Esophagus muscularis mucosa (tissue), 4 donors: ENCODE measurements at regions not wholly inside any gene's neighbourhood (a gene's known extent, or its start where the extent isn't known, plus 50 kb on each side); places are given as distances from the start of the nearest gene placed in this dataset.

Source experiments
- DNase-seq: peaks from one replicate; pipeline ENCODE4 v3.0.0-alpha.2; 2017; ENCODE audit errors: extremely low spot score
- H3K27ac ChIP-seq, 4 donors: fragments of 200-600 bp; sonication (generic); replicated peaks in 1 of 4; 1 replicate in 3 of 4; 2 replicates in 1 of 4; pipeline ENCODE4 v1.5.1; 2016 to 2019; ENCODE audit warnings: mild to moderate bottlenecking in 1 of 4
- H3K27me3 ChIP-seq, 4 donors: fragments of 200-600 bp; sonication (generic); one replicate each; pipeline versions ENCODE4 v1.5.1 to v1.6.0; 2016 to 2019
- H3K36me3 ChIP-seq, 4 donors: fragments of 200-600 bp; sonication (generic); one replicate each; pipeline ENCODE4 v1.5.1; 2016 to 2019
- H3K4me1 ChIP-seq, 4 donors: fragments of 200-600 bp; sonication (generic); one replicate each; pipeline ENCODE4 v1.5.1; 2016 to 2019
- H3K4me3 ChIP-seq, 4 donors: fragments of 200-600 bp; sonication (generic); 1 replicate in 2 of 4; 2 replicates in 2 of 4; pipeline ENCODE4 v1.5.1; 2016 to 2019; ENCODE audit warnings: mild to moderate bottlenecking in 4 of 4, moderate library complexity in 1 of 4
- H3K9me3 ChIP-seq, 4 donors: fragments of 200-600 bp; sonication (generic); 1 replicate in 3 of 4; 2 replicates in 1 of 4; pipeline ENCODE4 v1.5.1; 2016 to 2019
- CTCF ChIP-seq, 3 experiments: fragments of 200-600 bp in 2 of 3; fragments of 450-650 bp in 1 of 3; sonication (generic) in 2 of 3; IDR thresholded peaks; one replicate each; pipeline ENCODE4 v1.5.1; 2017 to 2019; ENCODE audit warnings: antibody characterized with exemption in 3 of 3, mild to moderate bottlenecking in 2 of 3, moderate library complexity in 1 of 3
- EP300 ChIP-seq: sonication (generic); formaldehyde crosslinking; IDR thresholded peaks from one replicate; pipeline ENCODE4 v1.6.1; 2017; ENCODE audit warnings: antibody characterized with exemption
- POLR2A ChIP-seq: fragments of 450-650 bp; IDR thresholded peaks from one replicate; pipeline ENCODE4 v1.6.1; 2017; ENCODE audit warnings: antibody characterized with exemption, moderate library complexity, mild to moderate bottlenecking, low read depth
- POLR2AphosphoS5 ChIP-seq, 2 donors: sonication (generic); formaldehyde crosslinking; IDR thresholded peaks; one replicate each; pipeline ENCODE4 v1.6.1; 2017; ENCODE audit warnings: antibody characterized with exemption in 2 of 2
- WGBS: methylation state at CpG from one replicate; pipeline ENCODE4 v1.1.5; 2018; 5-methylcytosine and 5-hydroxymethylcytosine counted together
- intact Hi-C: fragments of 100-400 bp; cut with DNase I; formaldehyde crosslinking; loops from one replicate; pipeline ENCODE4 v1.15.1; 2023

- Histone ChIP-seq H3K27ac (no peak overlapping the region), H3K27me3 (no peaks in the 10 kb centered on the region), H3K36me3 (no peaks in the 10 kb centered on the region), H3K4me3 (no peak overlapping the region), H3K9me3 (no peaks in the 10 kb centered on the region), H3K4me1 (no peaks in the 10 kb centered on the region)
- intact Hi-C loops, result no loop called here
- no peak for DNase-seq
- TF ChIP-seq POLR2A, result no peak
- TF ChIP-seq EP300, result no peak
- TF ChIP-seq POLR2AphosphoS5 (IDR thresholded peaks at IDR 0.05), result no peak
- TF ChIP-seq CTCF (IDR thresholded peaks at IDR 0.05), result no peak
- 86% methylated on average over 1 of the region's 1 CpG for WGBS
Observed at GRCh38 chr2:194323740-194324139, 1333.3 kb upstream of the SLC39A10 start.

- Histone ChIP-seq H3K27me3 (no peaks in the 10 kb centered on the region), H3K4me3 (no peak overlapping the region), H3K36me3 (no peaks in the 10 kb centered on the region), H3K27ac (no peak overlapping the region), H3K9me3 (no peaks in the 10 kb centered on the region), H3K4me1 (no peaks in the 10 kb centered on the region)
- DNase-seq, result no peak
- intact Hi-C loops, result no loop called here
- WGBS, result 79% methylated on average over 2 of the region's 2 CpGs
- TF ChIP-seq POLR2A (no peak), POLR2AphosphoS5 (IDR thresholded peaks at IDR 0.05) (no peak), CTCF (IDR thresholded peaks at IDR 0.05) (no peak), EP300 (no peak)
Observed at GRCh38 chr2:194320520-194320919, 1336.5 kb upstream of the SLC39A10 start.

- H3K27ac ChIP-seq, result no peak overlapping the region
- WGBS, result 86% methylated on average over 4 of the region's 4 CpGs
- H3K27me3 ChIP-seq, result no peaks in the 10 kb centered on the region
- no peaks in the 10 kb centered on the region for H3K9me3 ChIP-seq
- H3K36me3 ChIP-seq, result no peaks in the 10 kb centered on the region
- intact Hi-C loops, result no loop called here
- TF ChIP-seq POLR2A (no peak), CTCF (IDR thresholded peaks at IDR 0.05) (no peak), EP300 (no peak), POLR2AphosphoS5 (IDR thresholded peaks at IDR 0.05) (no peak)
- H3K4me3 ChIP-seq, result no peak overlapping the region
- no peak for DNase-seq
- H3K4me1 ChIP-seq, result no peaks in the 10 kb centered on the region
Observed at GRCh38 chr2:194319222-194319992, 1337.6 kb upstream of the SLC39A10 start.

- Histone ChIP-seq H3K4me3 (no peak overlapping the region), H3K36me3 (no peaks in the 10 kb centered on the region), H3K4me1 (no peaks in the 10 kb centered on the region), H3K27me3 (no peaks in the 10 kb centered on the region), H3K9me3 (no peaks in the 10 kb centered on the region), H3K27ac (no peak overlapping the region)
- intact Hi-C loops, result no loop called here
- DNase-seq, result no peak
- TF ChIP-seq POLR2A (no peak), EP300 (no peak)
- 97% methylated on average over 3 of the region's 3 CpGs for WGBS
Observed at GRCh38 chr2:194314042-194314441, 1343.0 kb upstream of the SLC39A10 start.

GRCh38 chr2:194304191-194304590 lies 1352.8 kb upstream of the SLC39A10 start:
- H3K27ac ChIP-seq, result no peak overlapping the region
- intact Hi-C loops, result no loop called here
- no peaks in the 10 kb centered on the region for H3K36me3 ChIP-seq
- no peak overlapping the region for H3K4me3 ChIP-seq
- no peaks in the 10 kb centered on the region for H3K9me3 ChIP-seq
- no peak for DNase-seq
- TF ChIP-seq POLR2A (no peak), POLR2AphosphoS5 (IDR thresholded peaks at IDR 0.05) (no peak), EP300 (no peak), CTCF (IDR thresholded peaks at IDR 0.05) (no peak)
- no peaks in the 10 kb centered on the region for H3K4me1 ChIP-seq
- H3K27me3 ChIP-seq, result no peaks in the 10 kb centered on the region
